Loucy (cell line): ENCODE measurements at regions not wholly inside any gene's neighbourhood (a gene's known extent, or its start where the extent isn't known, plus 50 kb on each side); places are given as distances from the start of the nearest gene placed in this dataset.

Experiments
- H2AFZ ChIP-seq: fragments of 200-600 bp; sonication (generic); 2 replicates; pipeline ENCODE4 v1.6.0; 2016; ENCODE audit warnings: antibody characterized with exemption, mild to moderate bottlenecking, low read length, moderate library complexity
- H3F3A ChIP-seq: fragments of 200-600 bp; 2 replicates; pipeline ENCODE4 v1.6.0; 2016; ENCODE audit warnings: antibody characterized with exemption, low read depth, mild to moderate bottlenecking
- H3K27me3 ChIP-seq: fragments of 200-600 bp; sonication (generic); 2 replicates; pipeline ENCODE4 v1.6.1; 2014; ENCODE audit warnings: low read length, mild to moderate bottlenecking; ENCODE audit not compliant: insufficient read depth, poor library complexity, severe bottlenecking
- H3K36me3 ChIP-seq: fragments of 200-600 bp; sonication (generic); 2 replicates; pipeline ENCODE4 v1.6.1; 2016; ENCODE audit warnings: low read length; ENCODE audit not compliant: insufficient read depth
- H3K4me1 ChIP-seq: fragments of 200-600 bp; sonication (generic); 2 replicates; pipeline ENCODE4 v1.5.1; 2014; ENCODE audit warnings: low read length, mild to moderate bottlenecking; ENCODE audit not compliant: insufficient read depth, poor library complexity, severe bottlenecking
- H3K4me2 ChIP-seq: fragments of 200-600 bp; sonication (generic); 2 replicates; pipeline ENCODE4 v1.6.0; 2014; ENCODE audit warnings: antibody characterized with exemption, low read length, low read depth, mild to moderate bottlenecking; ENCODE audit not compliant: poor library complexity, severe bottlenecking
- H3K4me3 ChIP-seq: fragments of 200-600 bp; sonication (generic); 2 replicates; pipeline ENCODE4 v1.5.1; 2014; ENCODE audit warnings: low read length, mild to moderate bottlenecking, mixed read lengths; ENCODE audit not compliant: poor library complexity, severe bottlenecking
- H3K79me2 ChIP-seq: fragments of 200-600 bp; sonication (generic); 2 replicates; pipeline ENCODE4 v1.6.1; 2014; ENCODE audit warnings: low read length; ENCODE audit not compliant: insufficient read depth
- H3K9ac ChIP-seq: fragments of 200-600 bp; sonication (generic); 2 replicates; pipeline ENCODE4 v1.6.0; 2014; ENCODE audit warnings: mild to moderate bottlenecking, low read depth, low read length, moderate library complexity; ENCODE audit not compliant: poor library complexity, severe bottlenecking
- H3K9me2 ChIP-seq: fragments of 200-600 bp; sonication (generic); replicated peaks from 2 replicates; pipeline ENCODE4 v1.6.1; 2016; ENCODE audit warnings: low read depth, low read length, mixed read lengths
- H3K9me3 ChIP-seq: fragments of 200-600 bp; sonication (generic); 2 replicates; pipeline ENCODE4 v1.6.1; 2014; ENCODE audit warnings: mild to moderate bottlenecking, antibody characterized with exemption, low read length, low read depth; ENCODE audit not compliant: insufficient read depth
- H4K20me1 ChIP-seq: fragments of 200-600 bp; sonication (generic); 2 replicates; pipeline ENCODE4 v1.6.0; 2014; ENCODE audit warnings: antibody characterized with exemption, low read length, mild to moderate bottlenecking; ENCODE audit not compliant: insufficient read depth, poor library complexity, severe bottlenecking
- CTCF ChIP-seq: fragments of 200-600 bp; sonication (generic); conservative IDR thresholded peaks from 2 replicates; pipeline ENCODE4 v1.5.1; 2014; ENCODE audit warnings: mild to moderate bottlenecking, antibody characterized with exemption, low read length
- EZH2phosphoT487 ChIP-seq: fragments of 200-600 bp; IDR thresholded peaks from 2 replicates; pipeline ENCODE4 v1.6.1; 2018; ENCODE audit warnings: antibody characterized with exemption, mild to moderate bottlenecking, moderate library complexity, borderline replicate concordance

GRCh38 chr10:62733654-62734293 is 70.7 kb upstream of the ADO start:
- Histone ChIP-seq H3K9me3 (no peaks in the 10 kb centered on the region), H3F3A (no peaks in the 10 kb centered on the region), H3K9ac (no peak overlapping the region), H4K20me1 (no peaks in the 10 kb centered on the region), H3K79me2 (no peaks in the 10 kb centered on the region), H3K27me3 (no peaks in the 10 kb centered on the region), H3K9me2 (no peaks in the 10 kb centered on the region), H3K4me2 (peak overlapping the region; percentile 30), H3K4me1 (peaks cover 8% of the 10 kb centered on the region), H3K4me3 (no peak overlapping the region), H2AFZ (no peak overlapping the region), H3K36me3 (no peaks in the 10 kb centered on the region)
- no peak for TF ChIP-seq CTCF
- no peak for TF ChIP-seq EZH2phosphoT487

DNA sequence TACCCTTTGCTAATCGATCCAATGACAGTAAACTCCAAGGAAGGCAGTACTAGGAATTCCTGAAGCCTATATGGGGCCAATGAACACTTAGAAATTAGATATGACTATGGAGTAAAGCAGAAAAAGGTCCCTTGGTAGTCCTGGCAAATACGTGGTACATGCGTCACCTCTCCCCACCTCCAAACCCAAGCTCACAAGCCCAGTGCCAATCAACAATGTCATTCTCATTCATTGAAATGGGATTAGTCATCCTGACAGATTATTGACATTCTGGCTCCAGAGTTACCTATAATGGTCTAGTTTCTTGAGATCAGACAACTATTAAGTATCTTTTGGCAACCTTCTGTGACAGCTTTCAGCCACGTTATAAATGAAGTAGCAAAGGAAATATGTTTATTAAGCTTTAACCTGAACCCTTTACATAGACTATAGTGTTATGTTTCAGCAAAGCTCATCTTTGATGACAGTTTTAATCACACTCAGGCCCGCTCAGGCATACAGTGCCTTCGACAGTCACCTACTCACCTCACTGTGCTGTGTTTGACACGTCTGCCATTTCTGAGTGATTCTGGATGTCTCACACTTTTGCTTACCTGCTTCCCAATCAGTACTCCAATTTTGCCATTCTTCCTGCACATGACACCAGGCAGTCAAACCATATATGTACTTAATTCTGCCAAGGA is 69.6 kb upstream of the ADO start:
- Histone ChIP-seq H3K4me1 (peaks cover 8% of the 10 kb centered on the region), H3K36me3 (no peaks in the 10 kb centered on the region), H2AFZ (no peak overlapping the region), H3K9me3 (no peaks in the 10 kb centered on the region), H3F3A (no peaks in the 10 kb centered on the region), H3K79me2 (no peaks in the 10 kb centered on the region), H3K27me3 (no peaks in the 10 kb centered on the region), H3K9ac (no peak overlapping the region), H4K20me1 (no peaks in the 10 kb centered on the region), H3K4me2 (no peak overlapping the region), H3K9me2 (no peaks in the 10 kb centered on the region), H3K4me3 (no peak overlapping the region)
- TF ChIP-seq CTCF: no peak
- no peak for TF ChIP-seq EZH2phosphoT487

GRCh38 chr10:62735464-62736167 is 68.9 kb upstream of the ADO start:
- no peak overlapping the region for H3K4me3 ChIP-seq
- H3K9me3 ChIP-seq: no peaks in the 10 kb centered on the region
- TF ChIP-seq CTCF: no peak
- no peak for TF ChIP-seq EZH2phosphoT487
- no peaks in the 10 kb centered on the region for H3K9me2 ChIP-seq
- no peaks in the 10 kb centered on the region for H3K79me2 ChIP-seq
- H3K9ac ChIP-seq: no peak overlapping the region
- no peak overlapping the region for H3K4me2 ChIP-seq
- no peaks in the 10 kb centered on the region for H3K36me3 ChIP-seq
- no peaks in the 10 kb centered on the region for H4K20me1 ChIP-seq
- H3K27me3 ChIP-seq: no peaks in the 10 kb centered on the region
- peaks cover 8% of the 10 kb centered on the region for H3K4me1 ChIP-seq
- H3F3A ChIP-seq: no peaks in the 10 kb centered on the region
- no peak overlapping the region for H2AFZ ChIP-seq
